Smooth muscle cell (in vitro differentiated cells): ENCODE measurements at regions not wholly inside any gene's neighbourhood (a gene's known extent, or its start where the extent isn't known, plus 50 kb on each side); places are given as distances from the start of the nearest gene placed in this dataset.

Source experiments
- DNase-seq: peaks from one replicate; lab custom pipeline; 2025; ENCODE audit not compliant: unreplicated experiment; lab: John Stamatoyannopoulos, UW
- H2AFZ ChIP-seq: fragments of 200-600 bp; sonication (generic); 2 replicates; pipeline ENCODE4 v1.6.0; 2016; ENCODE audit warnings: antibody characterized with exemption, low read depth, mild to moderate bottlenecking
- H3F3A ChIP-seq: fragments of 200-600 bp; sonication (generic); 2 replicates; pipeline ENCODE4 v1.6.0; 2017; ENCODE audit warnings: antibody characterized with exemption, low read depth
- H3K27ac ChIP-seq: fragments of 200-600 bp; sonication (generic); 2 replicates; pipeline ENCODE4 v1.5.1; 2016; ENCODE audit warnings: low read depth, mild to moderate bottlenecking
- H3K27me3 ChIP-seq: fragments of 200-600 bp; sonication (generic); 2 replicates; pipeline ENCODE4 v1.6.1; 2016; ENCODE audit warnings: low read depth, mild to moderate bottlenecking
- H3K36me3 ChIP-seq: fragments of 200-600 bp; sonication (generic); 2 replicates; pipeline ENCODE4 v1.5.1; 2016; ENCODE audit warnings: low read depth
- H3K4me1 ChIP-seq: fragments of 200-600 bp; sonication (generic); 2 replicates; pipeline ENCODE4 v1.5.1; 2016; ENCODE audit warnings: low read depth
- H3K4me2 ChIP-seq: fragments of 200-600 bp; sonication (generic); 2 replicates; pipeline ENCODE4 v1.6.0; 2016; ENCODE audit warnings: mild to moderate bottlenecking
- H3K4me3 ChIP-seq: fragments of 200-600 bp; sonication (generic); 2 replicates; pipeline ENCODE4 v1.5.1; 2016; ENCODE audit warnings: mild to moderate bottlenecking
- H3K79me2 ChIP-seq: fragments of 200-600 bp; sonication (generic); 2 replicates; pipeline ENCODE4 v1.6.0; 2016; ENCODE audit warnings: low read depth, mild to moderate bottlenecking
- H3K9ac ChIP-seq: fragments of 200-600 bp; sonication (generic); 2 replicates; pipeline ENCODE4 v1.6.0; 2016; ENCODE audit warnings: low read depth
- H3K9me3 ChIP-seq: fragments of 200-600 bp; sonication (generic); replicated peaks from 2 replicates; pipeline ENCODE4 v1.5.1; 2016; ENCODE audit warnings: low read depth
- H4K20me1 ChIP-seq: fragments of 200-600 bp; sonication (generic); 2 replicates; pipeline ENCODE4 v1.6.0; 2016; ENCODE audit warnings: low read depth
- WGBS: methylation state at CpG from one replicate; pipeline ENCODE4 v1.1.7; 2016; ENCODE audit warnings: low lambda C conversion rate; 5-methylcytosine and 5-hydroxymethylcytosine counted together
- TF ChIP-seq, protein P1 (sequence below): fragments of 200-600 bp; sonication (generic); IDR thresholded peaks from 2 replicates; pipeline ENCODE4 v1.5.1; 2017; ENCODE audit warnings: borderline replicate concordance, mild to moderate bottlenecking, antibody characterized with exemption; ENCODE audit not compliant: insufficient read depth, poor library complexity, severe bottlenecking

- H3K27ac ChIP-seq = no peak overlapping the region
Observed at GRCh38 chr5:158300256-158300655, 441.3 kb upstream of the CLINT1 start.

DNA sequence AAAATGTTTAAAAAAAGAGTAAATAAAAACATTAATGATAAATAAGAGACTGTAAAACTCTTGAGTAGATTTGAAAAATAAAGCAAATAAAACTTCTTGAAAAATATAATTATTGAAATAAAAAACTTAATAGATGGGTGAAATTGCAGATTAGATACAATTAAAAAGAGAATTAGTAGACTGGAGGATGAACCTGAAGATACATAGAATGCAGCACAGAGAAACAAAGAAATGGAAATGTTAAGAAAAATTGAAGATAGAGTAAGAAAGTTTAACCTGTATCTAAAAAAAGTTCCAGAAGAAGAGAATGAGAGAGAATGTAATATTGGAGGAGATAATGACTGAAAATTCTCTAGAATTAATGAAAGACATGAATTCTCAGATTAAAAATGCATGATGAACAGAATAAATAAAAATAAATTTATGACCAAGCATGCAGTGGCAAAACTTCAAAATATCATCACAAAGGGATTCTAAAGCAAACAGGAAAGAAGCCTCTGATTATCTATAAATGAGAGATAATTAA, 438.1 kb upstream of the CLINT1 start:
- Histone ChIP-seq H2AFZ (no peak overlapping the region), H3K27ac (no peak overlapping the region), H3K36me3 (no peaks in the 10 kb centered on the region), H3K4me2 (no peak overlapping the region), H3K9me3 (no peaks in the 10 kb centered on the region), H3K79me2 (no peaks in the 10 kb centered on the region), H4K20me1 (no peaks in the 10 kb centered on the region), H3K4me1 (no peaks in the 10 kb centered on the region), H3K4me3 (no peak overlapping the region), H3K27me3 (peaks cover 5% of the 10 kb centered on the region), H3K9ac (no peak overlapping the region), H3F3A (no peaks in the 10 kb centered on the region)
- TF ChIP-seq, protein P1, sequence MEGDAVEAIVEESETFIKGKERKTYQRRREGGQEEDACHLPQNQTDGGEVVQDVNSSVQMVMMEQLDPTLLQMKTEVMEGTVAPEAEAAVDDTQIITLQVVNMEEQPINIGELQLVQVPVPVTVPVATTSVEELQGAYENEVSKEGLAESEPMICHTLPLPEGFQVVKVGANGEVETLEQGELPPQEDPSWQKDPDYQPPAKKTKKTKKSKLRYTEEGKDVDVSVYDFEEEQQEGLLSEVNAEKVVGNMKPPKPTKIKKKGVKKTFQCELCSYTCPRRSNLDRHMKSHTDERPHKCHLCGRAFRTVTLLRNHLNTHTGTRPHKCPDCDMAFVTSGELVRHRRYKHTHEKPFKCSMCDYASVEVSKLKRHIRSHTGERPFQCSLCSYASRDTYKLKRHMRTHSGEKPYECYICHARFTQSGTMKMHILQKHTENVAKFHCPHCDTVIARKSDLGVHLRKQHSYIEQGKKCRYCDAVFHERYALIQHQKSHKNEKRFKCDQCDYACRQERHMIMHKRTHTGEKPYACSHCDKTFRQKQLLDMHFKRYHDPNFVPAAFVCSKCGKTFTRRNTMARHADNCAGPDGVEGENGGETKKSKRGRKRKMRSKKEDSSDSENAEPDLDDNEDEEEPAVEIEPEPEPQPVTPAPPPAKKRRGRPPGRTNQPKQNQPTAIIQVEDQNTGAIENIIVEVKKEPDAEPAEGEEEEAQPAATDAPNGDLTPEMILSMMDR = no peak
- no peak for DNase-seq

More at GRCh38 chr5:158300256-158300655, 441.3 kb upstream of the CLINT1 start:
- Histone ChIP-seq H3K4me3 (no peak overlapping the region), H3K4me2 (no peak overlapping the region), H3K27me3 (peaks cover 5% of the 10 kb centered on the region), H3K9ac (no peak overlapping the region), H3K36me3 (no peaks in the 10 kb centered on the region), H4K20me1 (no peaks in the 10 kb centered on the region), H3K4me1 (no peaks in the 10 kb centered on the region), H2AFZ (no peak overlapping the region), H3K9me3 (no peaks in the 10 kb centered on the region), H3F3A (no peaks in the 10 kb centered on the region), H3K79me2 (no peaks in the 10 kb centered on the region)
- TF ChIP-seq, protein P1 = no peak
- no peak for DNase-seq
- WGBS = 71% methylated on average over 8 of the region's 8 CpGs

DNA sequence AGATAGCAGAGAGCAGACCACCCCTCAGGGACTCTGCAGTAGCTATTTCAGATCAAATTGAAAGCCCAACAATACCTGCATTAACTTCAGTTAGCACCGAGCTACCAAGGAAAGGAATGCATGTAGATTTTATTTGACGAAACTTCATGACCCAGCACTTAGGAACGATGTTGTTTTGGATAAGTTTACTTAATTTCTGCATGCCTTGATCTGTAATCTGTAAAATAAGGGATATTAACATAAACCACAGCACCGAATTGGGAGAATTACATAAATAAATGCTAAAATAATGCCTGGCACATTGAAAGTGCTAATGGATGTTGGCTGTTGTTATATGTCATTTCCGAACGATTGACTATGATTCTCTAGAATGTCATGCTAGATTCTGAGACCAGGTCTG, 435.8 kb upstream of the CLINT1 start:
- no peak overlapping the region for H3K4me3 ChIP-seq
- no peaks in the 10 kb centered on the region for H4K20me1 ChIP-seq
- no peak overlapping the region for H3K4me2 ChIP-seq
- no peak overlapping the region for H3K27ac ChIP-seq
- no peaks in the 10 kb centered on the region for H3K4me1 ChIP-seq
- no peaks in the 10 kb centered on the region for H3F3A ChIP-seq
- TF ChIP-seq, protein P1 = no peak
- no peak overlapping the region for H3K9ac ChIP-seq
- H3K36me3 ChIP-seq = no peaks in the 10 kb centered on the region
- H3K27me3 ChIP-seq = no peaks in the 10 kb centered on the region
- DNase-seq = no peak
- no peak overlapping the region for H2AFZ ChIP-seq
- no peaks in the 10 kb centered on the region for H3K79me2 ChIP-seq
- 92% methylated on average over 6 of the region's 6 CpGs for WGBS
- no peaks in the 10 kb centered on the region for H3K9me3 ChIP-seq

DNA sequence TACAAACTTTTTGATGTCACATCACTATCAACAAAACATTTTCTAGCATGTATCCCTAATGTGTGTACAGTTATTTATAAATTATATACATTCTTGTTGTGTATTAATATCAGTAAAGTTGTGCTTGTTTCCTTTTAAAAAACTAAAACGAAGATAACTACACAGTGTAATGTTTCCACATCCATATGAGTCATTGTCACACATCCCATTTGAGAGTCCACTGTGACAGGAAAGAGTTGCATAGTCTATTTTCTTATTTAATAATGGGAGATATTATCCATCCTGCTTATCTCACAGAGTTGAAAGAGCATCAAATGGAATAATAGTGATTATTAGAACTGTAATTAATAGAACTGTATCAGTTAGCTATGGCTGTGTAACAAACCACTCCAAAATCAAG, 434.0 kb upstream of the CLINT1 start:
- no peak overlapping the region for H3K9ac ChIP-seq
- no peaks in the 10 kb centered on the region for H3K27me3 ChIP-seq
- H3K4me1 ChIP-seq = no peaks in the 10 kb centered on the region
- H4K20me1 ChIP-seq = no peaks in the 10 kb centered on the region
- H3K4me2 ChIP-seq = no peak overlapping the region
- no peak for DNase-seq
- 89% methylated on average over 1 of the region's 1 CpG for WGBS
- no peak overlapping the region for H2AFZ ChIP-seq
- no peak overlapping the region for H3K27ac ChIP-seq
- H3K79me2 ChIP-seq = no peaks in the 10 kb centered on the region
- H3K9me3 ChIP-seq = no peaks in the 10 kb centered on the region
- no peaks in the 10 kb centered on the region for H3K36me3 ChIP-seq
- H3K4me3 ChIP-seq = no peak overlapping the region
- H3F3A ChIP-seq = no peaks in the 10 kb centered on the region
- TF ChIP-seq, protein P1 = no peak
